IMR-90 (cell line): ENCODE measurements at regions not wholly inside any gene's neighbourhood (a gene's known extent, or its start where the extent isn't known, plus 50 kb on each side); places are given as distances from the start of the nearest gene placed in this dataset.

ENCODE experiments used
- ATAC-seq: fragments of 200-7000 bp; cut with Tn5 transposase; 2 replicates; pipeline ENCODE4 v1.9.1; 2020; ENCODE audit warnings: low read depth, mild to moderate bottlenecking, moderate library complexity
- BruUV-seq: library from RNA; stranded (reverse); fragments of 400-500 nt; replicated peaks from 2 replicates; lab custom pipeline; 2021; lab: Mats Ljungman, UMichigan
- CTCF ChIA-PET: fragments of 300-600 bp; formaldehyde crosslinking; extraction: SDS; loops from one replicate; lab custom pipeline; 2021; ENCODE audit warnings: antibody characterized with exemption; lab: Yijun Ruan, JAX
- POLR2A ChIA-PET: fragments of 300-600 bp; sonication (Branson Sonifier 250); formaldehyde crosslinking; loops from one replicate; lab custom pipeline; 2022; ENCODE audit warnings: antibody characterized with exemption; ENCODE audit not compliant: unreplicated experiment; lab: Charles Lee
- DNase-seq: peaks from one replicate; pipeline ENCODE4 v3.0.0; 2013
- H2AFZ ChIP-seq: replicated peaks from 2 replicates; pipeline ENCODE3; 2013; ENCODE audit warnings: low read length, mild to moderate bottlenecking; ENCODE audit not compliant: poor library complexity
- H2AK5ac ChIP-seq: 2 replicates; pipeline ENCODE4 v1.6.1; 2013; ENCODE audit warnings: low read depth, low read length, inconsistent platforms
- H2AK9ac ChIP-seq: replicated peaks from 2 replicates; pipeline ENCODE3; 2013; ENCODE audit warnings: mild to moderate bottlenecking, low read depth, low read length, moderate library complexity; ENCODE audit not compliant: poor library complexity
- H2BK120ac ChIP-seq: 2 replicates; pipeline ENCODE4 v1.6.1; 2013; ENCODE audit warnings: low read depth, low read length, inconsistent platforms
- H2BK15ac ChIP-seq: 3 replicates; pipeline ENCODE4 v1.6.1; 2013; ENCODE audit warnings: low read depth, low read length, inconsistent platforms
- H2BK20ac ChIP-seq: 2 replicates; pipeline ENCODE4 v1.6.1; 2013; ENCODE audit warnings: low read depth, mild to moderate bottlenecking, inconsistent platforms, low read length, moderate library complexity
- H2BK5ac ChIP-seq: 2 replicates; pipeline ENCODE4 v1.6.1; 2013; ENCODE audit warnings: mild to moderate bottlenecking, low read depth, low read length, inconsistent platforms; ENCODE audit not compliant: poor library complexity, severe bottlenecking
- H3K14ac ChIP-seq: replicated peaks from 2 replicates; pipeline ENCODE4 v1.6.1; 2013; ENCODE audit warnings: low read depth, low read length, inconsistent platforms
- H3K18ac ChIP-seq: 2 replicates; pipeline ENCODE4 v1.6.1; 2013; ENCODE audit warnings: low read depth, low read length, control low read depth
- H3K23ac ChIP-seq: 2 replicates; pipeline ENCODE4 v1.6.1; 2013; ENCODE audit warnings: low read depth, low read length, inconsistent platforms
- H3K27ac ChIP-seq: 2 replicates; pipeline ENCODE4 v1.5.1; 2013; ENCODE audit warnings: mild to moderate bottlenecking, control low read depth, low read length; ENCODE audit not compliant: insufficient read depth
- H3K27me3 ChIP-seq: 2 replicates; pipeline ENCODE4 v1.6.1; 2013; ENCODE audit warnings: low read length; ENCODE audit not compliant: control insufficient read depth, insufficient read depth
- H3K36me3 ChIP-seq: 2 replicates; pipeline ENCODE4 v1.6.1; 2013; ENCODE audit warnings: low read length, mixed read lengths; ENCODE audit not compliant: control insufficient read depth, insufficient read depth
- H3K4ac ChIP-seq: 2 replicates; pipeline ENCODE4 v1.6.1; 2013; ENCODE audit warnings: low read depth, low read length, inconsistent platforms
- H3K4me1 ChIP-seq: 2 replicates; pipeline ENCODE4 v1.6.1; 2013; ENCODE audit warnings: low read length, mixed read lengths; ENCODE audit not compliant: control insufficient read depth, insufficient read depth
- H3K4me2 ChIP-seq: 2 replicates; pipeline ENCODE4 v1.6.1; 2013; ENCODE audit warnings: low read depth, mild to moderate bottlenecking, control low read depth, low read length, moderate library complexity
- H3K4me3 ChIP-seq: 2 replicates; pipeline ENCODE4 v1.5.1; 2013; ENCODE audit warnings: low read depth, mild to moderate bottlenecking, control low read depth, low read length, moderate library complexity; ENCODE audit not compliant: insufficient read depth
- H3K56ac ChIP-seq: 2 replicates; pipeline ENCODE4 v1.6.1; 2013; ENCODE audit warnings: low read length, inconsistent platforms; ENCODE audit not compliant: insufficient read depth; ENCODE audit errors: extremely low read depth
- H3K79me1 ChIP-seq, 2 experiments: 2 replicates each; pipeline ENCODE4 v1.6.1; 2013; ENCODE audit warnings: low read length in 2 of 2, inconsistent platforms in 1 of 2, low read depth in 1 of 2
- H3K9ac ChIP-seq: 2 replicates; pipeline ENCODE4 v1.6.1; 2013; ENCODE audit warnings: low read depth, low read length, control low read depth
- H3K9me1 ChIP-seq: 2 replicates; pipeline ENCODE4 v1.6.1; 2013; ENCODE audit warnings: low read length, inconsistent platforms; ENCODE audit not compliant: insufficient read depth
- H3K9me3 ChIP-seq: 2 replicates; pipeline ENCODE4 v1.6.1; 2013; ENCODE audit warnings: low read length; ENCODE audit not compliant: control insufficient read depth, insufficient read depth
- H4K20me1 ChIP-seq: 2 replicates; pipeline ENCODE4 v1.6.1; 2013; ENCODE audit warnings: low read length, inconsistent platforms; ENCODE audit not compliant: insufficient read depth
- H4K5ac ChIP-seq: 2 replicates; pipeline ENCODE4 v1.6.1; 2013; ENCODE audit warnings: mild to moderate bottlenecking, low read depth, low read length, control low read depth
- H4K8ac ChIP-seq, 2 experiments: 2 replicates each; pipeline ENCODE4 v1.6.1; 2013; ENCODE audit warnings: low read depth in 2 of 2, low read length in 2 of 2, control low read depth in 1 of 2, inconsistent platforms in 1 of 2
- H4K91ac ChIP-seq: 2 replicates; pipeline ENCODE4 v1.6.1; 2013; ENCODE audit warnings: low read depth, low read length, inconsistent platforms; ENCODE audit not compliant: insufficient read depth
- BHLHE40 ChIP-seq: fragments of 150-350 bp; IDR thresholded peaks from 2 replicates; pipeline ENCODE4 v1.6.1; 2016; ENCODE audit warnings: mild to moderate bottlenecking, low read depth, low read length
- CEBPB ChIP-seq: IDR thresholded peaks from 2 replicates; pipeline ENCODE4 v1.6.1; 2012; ENCODE audit warnings: low read depth, low read length, improper control_type of control experiment
- CHD1 ChIP-seq: IDR thresholded peaks from 2 replicates; pipeline ENCODE4 v1.6.1; 2012; ENCODE audit warnings: low read depth, low read length, improper control_type of control experiment
- ELK1 ChIP-seq: fragments of 150-350 bp; IDR thresholded peaks from 2 replicates; pipeline ENCODE4 v1.6.1; 2016; ENCODE audit warnings: low read depth, mild to moderate bottlenecking, low read length, moderate library complexity, borderline replicate concordance
- FOS ChIP-seq: fragments of 150-350 bp; IDR thresholded peaks from 2 replicates; pipeline ENCODE4 v1.6.1; 2016; ENCODE audit warnings: low read depth, low read length
- MAFK ChIP-seq: IDR thresholded peaks from 2 replicates; pipeline ENCODE4 v1.6.1; 2012; ENCODE audit warnings: low read depth, low read length, improper control_type of control experiment
- MAZ ChIP-seq: IDR thresholded peaks from 2 replicates; pipeline ENCODE4 v1.6.1; 2012; ENCODE audit warnings: low read depth, mild to moderate bottlenecking, low read length, improper control_type of control experiment, moderate library complexity, borderline replicate concordance
- MXI1 ChIP-seq: IDR thresholded peaks from 2 replicates; pipeline ENCODE4 v1.6.1; 2012; ENCODE audit warnings: low read depth, mild to moderate bottlenecking, low read length, moderate library complexity, borderline replicate concordance
- NFE2L2 ChIP-seq: fragments of 150-350 bp; IDR thresholded peaks from 2 replicates; pipeline ENCODE4 v1.6.1; 2016; ENCODE audit warnings: low read depth, mild to moderate bottlenecking, low read length
- POLR2A ChIP-seq: IDR thresholded peaks from 2 replicates; pipeline ENCODE4 v1.6.1; 2012; ENCODE audit warnings: mild to moderate bottlenecking, low read depth, low read length
- RAD21 ChIP-seq: IDR thresholded peaks from 2 replicates; pipeline ENCODE4 v1.6.1; 2012; ENCODE audit warnings: low read length, improper control_type of control experiment
- RCOR1 ChIP-seq: IDR thresholded peaks from 2 replicates; pipeline ENCODE4 v1.6.1; 2012; ENCODE audit warnings: mild to moderate bottlenecking, low read length, improper control_type of control experiment; ENCODE audit not compliant: insufficient replicate concordance
- RFX5 ChIP-seq: IDR thresholded peaks from 2 replicates; pipeline ENCODE4 v1.8.0; 2012; ENCODE audit warnings: low read depth, mild to moderate bottlenecking, low read length, moderate library complexity
- SMC3 ChIP-seq: fragments of 150-350 bp; IDR thresholded peaks from 2 replicates; pipeline ENCODE4 v1.6.1; 2016; ENCODE audit warnings: low read depth, mild to moderate bottlenecking, antibody characterized with exemption, low read length, moderate library complexity
- WGBS, 2 experiments: methylation state at CpG; one replicate each; pipeline versions ENCODE4 v1.1.5 to v1.1.7; 2013; ENCODE audit warnings: missing lambda C conversion rate in 2 of 2; ENCODE audit not compliant: insufficient read length in 1 of 2; ENCODE audit errors: extremely low coverage in 2 of 2; 5-methylcytosine and 5-hydroxymethylcytosine counted together
- dilution Hi-C: fragments of 300-500 bp; cut with HindIII; formaldehyde crosslinking; loops from one replicate; pipeline ENCODE4 v1.14.3; 2018; ENCODE audit warnings: low sequenced_read_pairs; ENCODE audit not compliant: unreplicated experiment
- in situ Hi-C: fragments of 300-500 bp; cut with MboI; formaldehyde crosslinking; loops from 3 replicates; pipeline ENCODE4 v1.14.3; 2019; ENCODE audit warnings: low sequenced_read_pairs, inconsistent platforms, mixed read lengths
- intact Hi-C: fragments of 100-400 bp; cut with micrococcal nuclease; formaldehyde crosslinking; loops from 2 replicates; pipeline ENCODE4 v1.10.0; 2022
- TF ChIP-seq, protein P1 (sequence below): fragments of 150-350 bp; IDR thresholded peaks from 2 replicates; pipeline ENCODE4 v1.6.1; 2017; ENCODE audit warnings: mild to moderate bottlenecking, antibody characterized with exemption, low read length, low read depth
- TF ChIP-seq, protein P2 (sequence below): conservative IDR thresholded peaks from 2 replicates; pipeline ENCODE4 v1.5.1; 2012; ENCODE audit warnings: mild to moderate bottlenecking, low read depth, low read length, improper control_type of control experiment

- no peak overlapping the region for H4K91ac ChIP-seq
- no TSS peak for BruUV-seq
- H3K14ac ChIP-seq, result no peak overlapping the region
- no peak overlapping the region for H3K56ac ChIP-seq
- H3K9ac ChIP-seq, result no peak overlapping the region
- no peaks in the 10 kb centered on the region for H3K9me1 ChIP-seq
- no peaks in the 10 kb centered on the region; the same call in 1 of the 2 replicates for H3K4me1 ChIP-seq
- no peaks in the 10 kb centered on the region for H3K27me3 ChIP-seq
- CTCF ChIA-PET, result no interaction called here
- H4K5ac ChIP-seq, result no peak overlapping the region
- no peaks in the 10 kb centered on the region for H3K36me3 ChIP-seq
- no peak overlapping the region for H3K27ac ChIP-seq
- TF ChIP-seq, protein P1, sequence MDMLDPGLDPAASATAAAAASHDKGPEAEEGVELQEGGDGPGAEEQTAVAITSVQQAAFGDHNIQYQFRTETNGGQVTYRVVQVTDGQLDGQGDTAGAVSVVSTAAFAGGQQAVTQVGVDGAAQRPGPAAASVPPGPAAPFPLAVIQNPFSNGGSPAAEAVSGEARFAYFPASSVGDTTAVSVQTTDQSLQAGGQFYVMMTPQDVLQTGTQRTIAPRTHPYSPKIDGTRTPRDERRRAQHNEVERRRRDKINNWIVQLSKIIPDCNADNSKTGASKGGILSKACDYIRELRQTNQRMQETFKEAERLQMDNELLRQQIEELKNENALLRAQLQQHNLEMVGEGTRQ, result no peak
- TF ChIP-seq, protein P2, sequence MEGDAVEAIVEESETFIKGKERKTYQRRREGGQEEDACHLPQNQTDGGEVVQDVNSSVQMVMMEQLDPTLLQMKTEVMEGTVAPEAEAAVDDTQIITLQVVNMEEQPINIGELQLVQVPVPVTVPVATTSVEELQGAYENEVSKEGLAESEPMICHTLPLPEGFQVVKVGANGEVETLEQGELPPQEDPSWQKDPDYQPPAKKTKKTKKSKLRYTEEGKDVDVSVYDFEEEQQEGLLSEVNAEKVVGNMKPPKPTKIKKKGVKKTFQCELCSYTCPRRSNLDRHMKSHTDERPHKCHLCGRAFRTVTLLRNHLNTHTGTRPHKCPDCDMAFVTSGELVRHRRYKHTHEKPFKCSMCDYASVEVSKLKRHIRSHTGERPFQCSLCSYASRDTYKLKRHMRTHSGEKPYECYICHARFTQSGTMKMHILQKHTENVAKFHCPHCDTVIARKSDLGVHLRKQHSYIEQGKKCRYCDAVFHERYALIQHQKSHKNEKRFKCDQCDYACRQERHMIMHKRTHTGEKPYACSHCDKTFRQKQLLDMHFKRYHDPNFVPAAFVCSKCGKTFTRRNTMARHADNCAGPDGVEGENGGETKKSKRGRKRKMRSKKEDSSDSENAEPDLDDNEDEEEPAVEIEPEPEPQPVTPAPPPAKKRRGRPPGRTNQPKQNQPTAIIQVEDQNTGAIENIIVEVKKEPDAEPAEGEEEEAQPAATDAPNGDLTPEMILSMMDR, result no peak
- TF ChIP-seq MAZ (no peak), MXI1 (no peak), CEBPB (no peak), FOS (no peak), RCOR1 (no peak), CHD1 (no peak), MAFK (no peak), ELK1 (no peak), SMC3 (no peak), NFE2L2 (no peak), RFX5 (no peak), POLR2A (no peak), BHLHE40 (no peak), RAD21 (no peak)
- no peaks in the 10 kb centered on the region for H4K20me1 ChIP-seq
- no peak overlapping the region for H2AFZ ChIP-seq
- no peak overlapping the region for H3K23ac ChIP-seq
- no peak overlapping the region for H2AK9ac ChIP-seq
- no peak overlapping the region for H2BK20ac ChIP-seq
- no peak overlapping the region for H2BK120ac ChIP-seq
- no peak overlapping the region for H2AK5ac ChIP-seq
- H3K18ac ChIP-seq, result no peak overlapping the region
- H3K9me3 ChIP-seq, result no peaks in the 10 kb centered on the region
- no peak overlapping the region for H3K4me2 ChIP-seq
- dilution Hi-C loops (no loop called here), intact Hi-C loops (loop anchor here (10.0 kb wide), 1 partner anchor 581 kb away; no protein-coding TSS in a partner anchor), in situ Hi-C loops (no loop called here)
- no peak overlapping the region for H2BK5ac ChIP-seq
- H3K4me3 ChIP-seq, result no peak overlapping the region
- POLR2A ChIA-PET, result no interaction called here
- DNase-seq, result no peak
- no peak overlapping the region for H4K8ac ChIP-seq
- no peak overlapping the region for H3K4ac ChIP-seq
- WGBS, 2 experiments, result no CpG with 5 or more reads among the region's 1 CpG
- no peaks in the 10 kb centered on the region for H3K79me1 ChIP-seq
- no peak for ATAC-seq
- no peak overlapping the region for H2BK15ac ChIP-seq
Measured at GRCh38 chr3:151943539-151943938, 70.1 kb downstream of the SUCNR1 start.
